ENCODE measurements at regions not wholly inside any gene's neighbourhood (a gene's known extent, or its start where the extent isn't known, plus 50 kb on each side); places are given as distances from the start of the nearest gene placed in this dataset.

GRCh38 chr1:22364764-22365163 is 86.9 kb upstream of the ZBTB40 start:
- Mint-ChIP-seq H3K9me3 (no peaks in the 10 kb centered on the region), H3K27me3 (peaks cover 16% of the 10 kb centered on the region), H3K4me3 (no peak overlapping the region), H3K27ac (no peak overlapping the region), H3K36me3 (no peaks in the 10 kb centered on the region), H3K4me1 (no peaks in the 10 kb centered on the region)
- DNase-seq (ENCODE audit: low spot score in 2 of 2) (no peak), ATAC-seq (ENCODE audit: low read depth) (no peak)

GRCh38 chr1:22365331-22366295 is 86.0 kb upstream of the ZBTB40 start:
- Mint-ChIP-seq H3K27me3 (peaks cover 15% of the 10 kb centered on the region), H3K36me3 (no peaks in the 10 kb centered on the region)
- no peak for DNase-seq (ENCODE audit: low spot score in 2 of 2)

GRCh38 chr1:22366346-22366745 is 85.3 kb upstream of the ZBTB40 start:
- ATAC-seq (ENCODE audit: low read depth), result no peak
- Mint-ChIP-seq H3K9me3 (no peaks in the 10 kb centered on the region), H3K36me3 (no peaks in the 10 kb centered on the region), H3K4me1 (no peaks in the 10 kb centered on the region), H3K4me3 (no peak overlapping the region), H3K27ac (no peak overlapping the region), H3K27me3 (peaks cover 15% of the 10 kb centered on the region)
- DNase-seq (ENCODE audit: low spot score in 2 of 2), result no peak

More at GRCh38 chr1:22365331-22366295, 86.0 kb upstream of the ZBTB40 start:
- Mint-ChIP-seq H3K4me3 (no peak overlapping the region), H3K4me1 (no peaks in the 10 kb centered on the region), H3K9me3 (no peaks in the 10 kb centered on the region), H3K27ac (no peak overlapping the region)
- ATAC-seq (ENCODE audit: low read depth), result no peak

- no peak overlapping the region for H3K4me3 Mint-ChIP-seq
- ATAC-seq (ENCODE audit: low read depth), result no peak
- H3K27ac Mint-ChIP-seq, result no peak overlapping the region
- H3K4me1 Mint-ChIP-seq, result no peaks in the 10 kb centered on the region
- H3K36me3 Mint-ChIP-seq, result no peaks in the 10 kb centered on the region
- no peak for DNase-seq (ENCODE audit: low spot score in 2 of 2)
- peaks cover under 1% of the 10 kb centered on the region for H3K9me3 Mint-ChIP-seq
- H3K27me3 Mint-ChIP-seq, result peaks cover 14% of the 10 kb centered on the region
Observed at GRCh38 chr1:22368125-22368524, 83.5 kb upstream of the ZBTB40 start.

- Mint-ChIP-seq H3K4me1 (no peaks in the 10 kb centered on the region), H3K9me3 (peaks cover 3% of the 10 kb centered on the region), H3K27me3 (peaks cover 6% of the 10 kb centered on the region), H3K27ac (no peak overlapping the region), H3K4me3 (no peak overlapping the region), H3K36me3 (no peaks in the 10 kb centered on the region)
- DNase-seq (ENCODE audit: low spot score in 2 of 2) (no peak), ATAC-seq (ENCODE audit: low read depth) (no peak)
Observed at GRCh38 chr1:22369294-22370189, 82.1 kb upstream of the ZBTB40 start.

DNA sequence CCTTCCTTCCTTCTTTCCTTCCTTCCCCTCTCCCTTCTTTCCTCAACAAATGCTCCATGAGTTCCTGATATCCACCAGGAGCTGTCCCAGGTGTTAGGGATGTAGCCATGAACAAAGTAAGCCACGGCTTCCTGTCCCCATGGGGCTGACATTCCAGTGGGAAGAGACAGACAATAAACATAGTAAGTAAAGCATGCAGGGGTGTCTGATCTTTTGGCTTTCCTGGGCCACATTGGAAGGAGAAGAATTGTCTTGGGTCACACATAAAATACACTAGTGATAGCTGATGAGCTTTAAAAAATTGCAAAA is 81.5 kb upstream of the ZBTB40 start:
- Mint-ChIP-seq H3K9me3 (peaks cover 3% of the 10 kb centered on the region), H3K36me3 (no peaks in the 10 kb centered on the region), H3K27ac (no peak overlapping the region), H3K27me3 (peaks cover 6% of the 10 kb centered on the region), H3K4me1 (no peaks in the 10 kb centered on the region), H3K4me3 (no peak overlapping the region)
- ATAC-seq (ENCODE audit: low read depth), result no peak
- DNase-seq (ENCODE audit: low spot score in 2 of 2), result no peak

GRCh38 chr1:22371408-22371807 is 80.2 kb upstream of the ZBTB40 start:
- Mint-ChIP-seq H3K36me3 (no peaks in the 10 kb centered on the region), H3K27ac (no peak overlapping the region), H3K9me3 (peaks cover 3% of the 10 kb centered on the region), H3K27me3 (peaks cover 8% of the 10 kb centered on the region), H3K4me3 (no peak overlapping the region), H3K4me1 (no peaks in the 10 kb centered on the region)
- ATAC-seq (ENCODE audit: low read depth) (no peak), DNase-seq (ENCODE audit: low spot score in 2 of 2) (no peak)

- DNase-seq (ENCODE audit: low spot score in 2 of 2), result no peak
- peaks cover 3% of the 10 kb centered on the region for H3K9me3 Mint-ChIP-seq
- H3K4me1 Mint-ChIP-seq, result no peaks in the 10 kb centered on the region
- H3K36me3 Mint-ChIP-seq, result no peaks in the 10 kb centered on the region
- no peak overlapping the region for H3K4me3 Mint-ChIP-seq
- no peak for ATAC-seq (ENCODE audit: low read depth)
- peaks cover 8% of the 10 kb centered on the region for H3K27me3 Mint-ChIP-seq
- H3K27ac Mint-ChIP-seq, result no peak overlapping the region
Observed at GRCh38 chr1:22373252-22373651, 78.4 kb upstream of the ZBTB40 start.

DNA sequence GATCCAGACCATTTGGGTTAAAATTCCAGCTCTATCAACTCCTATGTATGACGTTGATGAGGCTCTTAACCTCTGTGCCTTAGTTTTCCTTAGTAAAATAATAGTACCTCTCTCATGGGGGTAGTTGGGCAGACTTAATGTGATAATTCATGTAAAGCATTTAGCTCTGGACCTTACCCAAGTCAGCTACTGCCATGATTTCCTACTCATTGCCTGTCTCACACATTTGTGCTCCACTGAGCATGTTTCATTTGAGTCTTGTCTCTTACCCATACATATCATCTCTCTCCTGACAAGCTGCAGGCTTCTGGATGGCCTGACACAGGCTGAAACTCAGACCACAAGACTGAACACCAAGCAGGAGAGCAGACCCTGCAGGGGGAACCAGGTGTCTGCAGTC is 77.7 kb upstream of the ZBTB40 start:
- no peak for ATAC-seq (ENCODE audit: low read depth)
- no peaks in the 10 kb centered on the region for H3K4me1 Mint-ChIP-seq
- H3K4me3 Mint-ChIP-seq, result no peak overlapping the region
- peaks cover 3% of the 10 kb centered on the region for H3K9me3 Mint-ChIP-seq
- H3K27me3 Mint-ChIP-seq, result peaks cover 8% of the 10 kb centered on the region
- no peaks in the 10 kb centered on the region for H3K36me3 Mint-ChIP-seq
- DNase-seq (ENCODE audit: low spot score in 2 of 2), result no peak
- H3K27ac Mint-ChIP-seq, result no peak overlapping the region

DNA sequence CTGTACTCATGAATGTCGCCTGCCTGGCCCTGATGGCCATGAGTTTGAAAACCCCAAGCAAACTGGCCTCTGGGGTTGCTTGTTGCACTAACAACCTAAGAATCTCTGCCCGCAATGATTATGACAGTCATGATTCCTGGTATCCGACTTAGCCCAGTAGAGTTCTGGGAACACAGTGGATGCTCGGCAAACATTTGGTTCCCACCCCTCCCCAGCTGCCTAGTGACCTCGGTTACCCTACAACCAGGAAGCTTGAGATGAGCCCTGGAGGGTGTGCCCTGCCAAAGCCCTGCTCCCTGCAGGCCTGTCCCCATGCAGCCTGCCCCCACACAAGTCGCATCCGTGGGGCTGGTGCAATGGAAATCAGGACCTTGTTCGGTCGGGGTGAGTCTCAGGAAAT is 76.0 kb upstream of the ZBTB40 start:
- ATAC-seq (ENCODE audit: low read depth) (no peak), DNase-seq (ENCODE audit: low spot score in 2 of 2) (no peak)
- H3K27me3 Mint-ChIP-seq, result peaks cover 5% of the 10 kb centered on the region
- H3K36me3 Mint-ChIP-seq, result no peaks in the 10 kb centered on the region
- peaks cover 3% of the 10 kb centered on the region for H3K9me3 Mint-ChIP-seq
- no peak overlapping the region for H3K4me3 Mint-ChIP-seq
- no peak overlapping the region for H3K27ac Mint-ChIP-seq
- no peaks in the 10 kb centered on the region for H3K4me1 Mint-ChIP-seq

DNA sequence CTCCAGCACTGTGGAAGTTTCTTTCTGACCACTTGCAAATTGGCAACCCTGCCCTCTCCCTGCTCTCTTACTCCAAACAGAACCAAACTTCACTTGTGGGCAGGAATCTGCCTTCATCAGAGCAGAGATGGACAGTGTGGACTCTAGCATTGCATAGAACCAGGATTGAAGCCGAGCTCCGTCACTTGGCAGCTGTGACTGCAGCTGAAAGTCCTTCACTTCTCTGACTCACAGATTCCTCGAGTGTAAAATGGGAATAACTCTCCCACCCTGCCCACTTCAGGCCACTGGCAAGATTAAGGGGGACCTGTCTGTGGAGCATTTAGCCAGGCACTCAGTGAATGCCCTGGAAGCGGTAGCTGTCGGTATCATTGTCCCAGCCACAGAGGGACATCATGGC is 75.7 kb upstream of the ZBTB40 start:
- Mint-ChIP-seq H3K27me3 (peaks cover 5% of the 10 kb centered on the region), H3K27ac (no peak overlapping the region), H3K36me3 (no peaks in the 10 kb centered on the region), H3K9me3 (peaks cover 3% of the 10 kb centered on the region), H3K4me3 (no peak overlapping the region), H3K4me1 (no peaks in the 10 kb centered on the region)
- ATAC-seq (ENCODE audit: low read depth), result no peak
- DNase-seq (ENCODE audit: low spot score in 2 of 2), result no peak

DNA sequence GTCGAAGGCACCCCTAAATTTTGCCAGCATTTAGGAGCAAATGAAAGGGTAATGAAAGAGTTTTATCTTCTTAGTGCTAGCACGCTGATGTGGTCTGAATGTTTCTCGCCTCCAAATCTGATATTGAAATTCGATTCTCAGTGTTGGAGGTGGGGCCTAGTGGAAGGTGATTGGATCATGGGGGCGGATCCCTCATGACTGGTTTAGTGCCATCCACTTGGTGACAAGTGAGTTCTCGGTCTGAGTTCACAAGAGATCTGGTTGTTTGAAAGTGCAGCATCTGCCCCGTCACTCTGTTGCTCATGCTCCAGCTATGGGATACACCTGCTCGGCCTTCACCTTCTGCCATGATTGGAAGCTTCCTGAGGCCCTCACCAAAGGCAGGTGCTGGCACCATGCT is 75.1 kb upstream of the ZBTB40 start:
- H3K9me3 Mint-ChIP-seq, result peaks cover 3% of the 10 kb centered on the region
- no peaks in the 10 kb centered on the region for H3K4me1 Mint-ChIP-seq
- ATAC-seq (ENCODE audit: low read depth), result no peak
- DNase-seq (ENCODE audit: low spot score in 2 of 2), result no peak
- H3K4me3 Mint-ChIP-seq, result no peak overlapping the region
- H3K27me3 Mint-ChIP-seq, result peaks cover 5% of the 10 kb centered on the region
- no peak overlapping the region for H3K27ac Mint-ChIP-seq
- no peaks in the 10 kb centered on the region for H3K36me3 Mint-ChIP-seq

- peaks cover 3% of the 10 kb centered on the region for H3K9me3 Mint-ChIP-seq
- DNase-seq (ENCODE audit: low spot score in 2 of 2), result no peak
- H3K4me1 Mint-ChIP-seq, result no peaks in the 10 kb centered on the region
- ATAC-seq (ENCODE audit: low read depth), result no peak
- H3K27me3 Mint-ChIP-seq, result peaks cover 5% of the 10 kb centered on the region
- no peak overlapping the region for H3K27ac Mint-ChIP-seq
- no peak overlapping the region for H3K4me3 Mint-ChIP-seq
- no peaks in the 10 kb centered on the region for H3K36me3 Mint-ChIP-seq
Observed at GRCh38 chr1:22376976-22377375, 74.7 kb upstream of the ZBTB40 start.

GRCh38 chr1:22379566-22379965 is 72.1 kb upstream of the ZBTB40 start:
- H3K36me3 Mint-ChIP-seq, result no peaks in the 10 kb centered on the region
- H3K4me3 Mint-ChIP-seq, result no peak overlapping the region
- no peak for ATAC-seq (ENCODE audit: low read depth)
- H3K4me1 Mint-ChIP-seq, result no peaks in the 10 kb centered on the region
- no peak for DNase-seq (ENCODE audit: low spot score in 2 of 2)
- H3K9me3 Mint-ChIP-seq, result no peaks in the 10 kb centered on the region
- no peak overlapping the region for H3K27ac Mint-ChIP-seq
- H3K27me3 Mint-ChIP-seq, result peaks cover 3% of the 10 kb centered on the region
